GM21786 (cell line): ENCODE measurements at regions not wholly inside any gene's neighbourhood (a gene's known extent, or its start where the extent isn't known, plus 50 kb on each side); places are given as distances from the start of the nearest gene placed in this dataset.

ENCODE experiments used
- ATAC-seq: cut with Tn5 transposase; IDR thresholded peaks from one replicate; pipeline ENCODE4 v1.9.1; 2021; ENCODE audit not compliant: unreplicated experiment

- ATAC-seq = no peak
Observed at GRCh38 chr15:60093273-60094067, 89.4 kb downstream of the FOXB1 start.

DNA sequence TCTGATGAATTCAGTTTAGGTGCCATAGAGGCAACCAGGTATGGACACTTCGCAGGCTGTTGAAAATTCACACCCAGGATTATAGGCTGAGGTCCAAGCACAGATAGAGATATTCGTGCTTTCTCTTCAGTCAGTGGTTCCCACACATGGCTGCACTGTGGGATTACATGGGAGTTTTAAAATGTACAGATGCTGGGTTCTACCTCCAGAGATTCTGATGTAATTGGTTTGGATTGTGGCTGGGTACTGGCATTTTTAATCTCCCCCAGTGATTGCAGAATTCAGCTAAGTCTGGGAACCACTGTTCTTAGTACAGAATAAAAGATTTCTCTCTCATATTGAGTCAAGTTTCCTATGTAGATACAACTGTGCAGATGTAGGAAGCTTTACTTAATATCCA lies 91.6 kb downstream of the FOXB1 start:
- no peak for ATAC-seq

DNA sequence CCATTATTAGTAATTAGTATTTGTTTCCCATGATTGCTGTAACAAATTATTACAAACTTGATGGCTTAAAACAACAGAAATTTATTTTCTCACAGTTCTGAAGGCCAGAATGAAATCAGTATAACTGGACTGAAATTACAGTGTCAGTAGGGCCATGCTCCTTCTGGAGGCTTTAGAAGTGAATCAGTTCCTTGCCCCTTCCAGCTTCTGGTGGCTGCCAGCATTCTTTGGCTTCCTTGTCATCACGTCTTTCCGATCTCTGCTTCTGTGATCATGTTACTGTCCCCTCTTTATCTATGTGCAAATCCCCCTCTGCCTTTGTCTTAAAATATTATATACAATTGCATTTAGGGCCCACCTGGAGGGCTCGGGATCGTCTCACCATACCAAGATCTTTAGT lies 92.0 kb downstream of the FOXB1 start:
- no peak for ATAC-seq

DNA sequence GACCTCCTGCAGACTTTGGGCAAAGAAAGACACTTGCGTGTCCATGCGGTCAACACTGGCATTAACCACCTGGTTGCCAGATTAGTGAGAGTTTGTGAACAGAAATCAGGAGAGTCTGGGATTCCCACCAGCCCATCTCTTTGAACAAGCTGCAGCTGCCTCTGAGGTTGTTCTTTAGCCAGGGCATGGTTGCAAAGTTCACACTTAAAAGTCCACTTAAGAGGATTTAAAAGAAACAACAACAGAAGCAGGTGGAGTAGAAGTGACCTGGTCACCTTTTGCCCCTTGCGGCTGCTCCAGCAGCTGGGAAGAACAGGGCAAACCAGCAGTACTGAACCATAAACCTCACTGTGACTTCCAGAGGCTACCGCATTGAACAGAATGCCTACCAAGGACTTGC lies 97.3 kb downstream of the FOXB1 start:
- no peak for ATAC-seq

DNA sequence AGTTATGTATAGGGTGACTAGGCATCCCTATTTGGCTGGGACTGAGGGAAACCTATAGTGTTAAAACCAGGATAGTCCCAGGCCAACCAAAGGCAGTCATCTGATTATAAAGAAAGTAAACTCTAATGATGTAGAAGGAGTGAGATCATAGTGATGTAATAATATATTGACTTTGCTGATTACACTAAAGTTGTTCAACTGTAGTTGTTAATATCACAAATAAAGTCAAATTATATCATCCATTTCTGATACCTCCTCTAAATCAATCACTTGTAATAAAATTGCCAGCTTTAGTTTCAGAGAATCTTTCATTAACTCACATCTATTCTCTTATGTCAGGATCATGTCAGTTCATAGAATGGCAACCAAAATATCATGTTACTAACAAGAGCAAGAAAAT lies 98.6 kb downstream of the FOXB1 start:
- ATAC-seq = no peak

DNA sequence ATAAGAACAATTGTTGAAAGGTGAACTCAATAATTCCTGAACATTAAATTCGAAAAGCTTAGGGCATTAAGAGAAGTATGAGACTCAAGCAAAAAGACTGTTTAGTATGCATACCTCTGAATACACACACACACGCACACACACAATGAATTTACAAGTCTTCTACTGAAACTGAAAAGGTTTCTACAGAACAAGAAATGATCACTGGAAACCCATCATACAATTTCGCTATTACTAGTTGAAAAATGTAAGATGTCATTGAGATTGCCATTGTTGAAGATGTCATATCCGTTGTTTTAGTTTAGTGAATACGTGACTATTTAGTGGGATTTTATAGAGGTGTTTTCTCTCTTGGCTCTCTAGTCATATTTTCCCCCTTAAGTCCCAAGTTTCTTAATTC lies 106.8 kb downstream of the FOXB1 start:
- ATAC-seq = no peak

GRCh38 chr15:60115579-60116380 lies 111.7 kb downstream of the FOXB1 start:
- ATAC-seq = no peak

GRCh38 chr15:60116456-60117089 lies 112.5 kb downstream of the FOXB1 start:
- no peak for ATAC-seq

DNA sequence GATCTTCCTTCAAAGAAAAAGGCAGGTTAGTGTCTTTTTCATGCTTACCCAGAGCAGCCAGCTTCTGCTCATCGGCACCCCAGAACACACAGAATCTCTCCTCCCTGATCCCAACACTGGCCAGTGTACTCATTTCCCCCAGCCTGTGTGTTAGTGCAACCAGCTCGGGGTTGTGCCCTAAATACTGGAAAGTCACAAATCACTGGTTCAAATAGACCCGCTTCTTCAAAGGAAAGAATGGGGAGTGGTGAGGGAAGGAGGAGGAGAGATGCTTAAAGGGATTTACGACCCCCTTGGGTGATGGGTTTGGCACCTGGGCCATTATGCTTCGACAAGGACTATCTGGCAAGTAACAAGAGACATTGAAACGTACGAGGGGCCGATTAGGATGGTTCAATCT lies 114.0 kb downstream of the FOXB1 start:
- ATAC-seq = no peak

- no peak for ATAC-seq
Observed at GRCh38 chr15:60118626-60119025, 114.5 kb downstream of the FOXB1 start.

DNA sequence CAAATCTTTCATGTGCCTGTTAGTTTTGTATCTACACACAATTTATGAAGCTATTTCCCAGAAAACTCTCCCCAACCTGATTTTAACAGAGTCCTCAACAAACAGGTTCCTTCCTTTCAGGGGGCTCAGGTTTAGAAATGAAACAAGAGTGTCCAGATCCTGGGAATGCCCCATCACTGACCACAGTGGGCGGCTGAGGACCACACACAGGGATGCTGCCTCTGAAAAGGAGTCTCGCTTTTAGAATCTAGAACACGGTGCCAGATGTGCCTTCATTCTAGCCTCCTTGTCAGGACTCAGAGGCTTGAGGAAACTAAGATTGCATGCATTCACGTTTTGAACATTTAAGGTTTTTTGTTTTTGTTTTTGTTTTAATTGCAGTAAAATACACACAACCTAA lies 115.0 kb downstream of the FOXB1 start:
- no peak for ATAC-seq

DNA sequence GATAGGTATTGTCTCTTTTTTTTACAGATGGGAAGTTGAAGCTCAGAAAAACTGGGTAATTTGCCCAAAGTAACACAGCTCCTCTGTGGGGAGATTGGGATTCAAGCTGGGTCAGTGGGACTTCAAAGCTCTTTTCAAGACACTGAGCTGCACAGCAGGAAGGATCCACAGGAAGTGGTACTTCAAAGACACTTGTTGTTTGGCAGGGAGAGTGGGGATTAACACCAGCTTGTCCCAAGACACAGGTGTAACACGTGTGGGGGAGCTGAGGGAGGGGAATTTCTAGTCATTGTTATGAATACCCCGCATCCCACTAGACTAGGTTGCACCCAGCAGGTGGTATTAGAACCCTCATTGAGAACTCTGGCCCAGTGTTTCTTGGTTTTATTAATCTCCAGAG lies 116.0 kb downstream of the FOXB1 start:
- no peak for ATAC-seq

GRCh38 chr15:60121845-60122244 lies 117.7 kb downstream of the FOXB1 start:
- no peak for ATAC-seq

DNA sequence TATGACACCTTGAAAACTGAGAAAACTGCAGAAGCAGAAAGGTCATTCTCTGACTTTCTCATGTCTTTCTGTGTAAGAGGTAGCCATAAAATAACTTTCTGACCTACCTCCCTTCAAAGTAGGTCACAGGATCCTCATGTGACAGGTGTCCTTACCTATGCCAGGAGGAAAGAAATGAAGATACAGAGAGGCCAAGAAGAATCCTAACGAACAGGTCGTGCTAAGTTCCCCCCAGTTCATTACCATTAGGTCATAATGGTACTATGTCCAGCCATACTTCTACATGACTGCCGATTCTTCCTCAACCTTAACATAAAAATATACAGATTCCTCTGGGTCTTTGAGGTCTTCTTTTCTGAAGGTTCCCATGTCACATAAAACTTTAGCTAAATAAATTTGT lies 118.6 kb downstream of the FOXB1 start:
- ATAC-seq = no peak

GRCh38 chr15:60124460-60125070 lies 120.5 kb downstream of the FOXB1 start:
- no peak for ATAC-seq

DNA sequence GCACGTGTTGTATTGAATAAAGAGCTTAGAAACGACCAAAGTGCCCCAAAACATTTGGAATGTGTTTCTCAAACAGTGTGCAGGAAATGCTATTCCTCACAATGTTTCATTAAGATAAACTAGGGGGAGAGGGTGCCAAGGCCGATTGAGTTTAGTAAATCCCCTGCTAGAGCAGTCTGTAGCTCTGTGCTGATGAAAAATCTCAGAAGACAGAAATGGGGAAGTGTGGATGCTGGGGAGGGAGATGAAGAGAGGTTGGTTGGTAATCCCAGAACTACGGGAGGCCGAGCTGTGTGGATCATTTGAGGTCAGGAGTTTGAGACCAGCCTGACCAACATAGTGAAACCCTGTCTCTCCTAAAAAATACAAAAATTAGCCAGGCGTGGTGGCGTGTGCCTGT lies 121.2 kb downstream of the FOXB1 start:
- no peak for ATAC-seq

GRCh38 chr15:60126200-60126599 lies 122.1 kb downstream of the FOXB1 start:
- ATAC-seq = no peak

GRCh38 chr15:60126661-60127060 lies 122.5 kb downstream of the FOXB1 start:
- ATAC-seq = no peak

DNA sequence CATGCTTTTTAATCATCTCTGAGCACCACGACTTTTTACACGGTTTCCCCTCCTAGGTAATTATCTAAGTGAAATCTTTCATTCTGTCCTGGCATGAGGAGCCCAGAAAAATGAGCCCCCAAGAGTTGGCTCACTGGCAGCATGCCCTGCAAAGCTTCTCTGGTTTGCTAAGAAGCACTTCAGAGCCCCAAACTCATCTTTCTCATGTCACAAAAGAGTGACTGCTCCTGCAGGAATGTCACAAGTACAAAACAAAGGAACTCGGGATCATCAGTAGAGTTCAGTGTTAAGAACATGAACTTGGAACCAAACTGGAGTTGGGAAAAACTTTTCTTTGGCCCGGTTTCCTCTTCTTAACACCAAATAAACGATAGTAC lies 123.9 kb downstream of the FOXB1 start:
- ATAC-seq = no peak

DNA sequence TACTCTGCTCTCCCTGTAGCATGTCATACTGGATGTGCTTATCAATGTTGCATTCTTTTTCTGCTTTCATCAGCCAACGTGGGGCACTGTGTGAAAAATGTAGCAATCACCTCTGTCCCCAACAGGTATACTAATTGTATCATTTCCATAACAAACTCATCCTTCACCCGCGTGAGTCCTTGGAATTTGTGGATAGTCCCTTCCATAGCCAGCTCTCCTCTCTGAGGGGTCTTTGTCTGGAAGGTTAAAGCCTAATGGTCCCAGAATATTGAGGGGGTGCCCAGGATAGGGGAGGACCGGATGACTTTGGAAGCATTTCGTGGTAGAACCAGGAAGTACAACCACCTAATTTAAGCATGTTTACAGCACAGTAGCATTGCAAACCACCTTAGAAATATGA lies 124.6 kb downstream of the FOXB1 start:
- no peak for ATAC-seq

DNA sequence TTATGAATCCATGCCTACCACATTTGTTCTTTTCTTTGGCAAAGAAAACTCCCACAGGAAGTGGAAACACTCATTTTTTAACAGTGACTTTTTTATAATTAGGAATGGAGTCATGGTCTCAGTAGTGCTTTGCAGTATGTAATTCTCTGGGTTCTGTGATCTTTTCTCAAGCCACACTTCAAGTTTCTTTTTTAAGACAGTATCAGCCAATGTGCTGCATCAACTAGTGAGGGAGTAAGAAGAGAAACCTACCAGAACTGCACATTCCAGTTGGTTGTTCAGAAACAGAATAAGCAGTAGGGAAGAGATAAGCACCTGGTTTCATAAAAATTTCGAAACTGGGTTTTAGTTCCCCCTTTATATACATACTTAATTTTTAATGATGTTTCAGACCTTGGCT lies 126.3 kb downstream of the FOXB1 start:
- no peak for ATAC-seq

GRCh38 chr15:60130821-60131220 lies 126.7 kb downstream of the FOXB1 start:
- ATAC-seq = no peak
